Heart right ventricle (tissue), 16 donors: ENCODE measurements at regions not wholly inside any gene's neighbourhood (a gene's known extent, or its start where the extent isn't known, plus 50 kb on each side); places are given as distances from the start of the nearest gene placed in this dataset.

ENCODE experiments used
- ATAC-seq, 8 donors: fragments of 200-7000 bp; cut with Tn5 transposase; one replicate each; pipeline ENCODE4 v1.9.1; 2020; ENCODE audit warnings: mild to moderate bottlenecking in 8 of 8, moderate library complexity in 8 of 8, moderate number of reproducible peaks in 1 of 8
- DNase-seq, 2 donors: peaks; one replicate each; pipeline ENCODE4 v3.0.0-alpha.2; 2020
- H3K27ac ChIP-seq, 10 donors: fragments of 200-600 bp; sonication (generic) in 2 of 10; one replicate each; pipeline versions ENCODE4 v1.5.0 to v1.8.0; 2020 to 2022; ENCODE audit warnings: mild to moderate bottlenecking in 3 of 10
- H3K27me3 ChIP-seq, 7 donors: fragments of 200-600 bp; one replicate each; pipeline ENCODE4 v1.8.0; 2021 to 2022; ENCODE audit warnings: mild to moderate bottlenecking in 2 of 7
- H3K36me3 ChIP-seq, 9 donors: fragments of 200-600 bp; sonication (generic) in 1 of 9; one replicate each; pipeline versions ENCODE4 v1.5.0 to v1.8.0; 2020 to 2022; ENCODE audit warnings: mild to moderate bottlenecking in 2 of 9
- H3K4me1 ChIP-seq, 9 donors: fragments of 200-600 bp; sonication (generic) in 1 of 9; one replicate each; pipeline versions ENCODE4 v1.5.0 to v1.8.0; 2020 to 2022; ENCODE audit warnings: mild to moderate bottlenecking in 4 of 9
- H3K4me3 ChIP-seq, 10 donors: fragments of 200-600 bp; sonication (generic) in 2 of 10; one replicate each; pipeline versions ENCODE4 v1.5.0 to v1.8.0; 2020 to 2022; ENCODE audit warnings: mild to moderate bottlenecking in 7 of 10, moderate library complexity in 2 of 10
- H3K9me3 ChIP-seq, 11 donors: fragments of 200-600 bp in 10 of 11; sonication (generic) in 2 of 11; one replicate each; pipeline versions ENCODE4 v1.5.0 to v1.8.0; 2013 to 2022; ENCODE audit warnings: mild to moderate bottlenecking in 2 of 11, control low read depth in 1 of 11, moderate library complexity in 1 of 11
- WGBS, 2 donors: extraction: QIAGEN DNeasy Blood & Tissue Kit; methylation state at CpG; one replicate each; pipeline ENCODE4 v1.1.7; 2013; ENCODE audit warnings: inconsistent platforms in 1 of 2; 5-methylcytosine and 5-hydroxymethylcytosine counted together
- intact Hi-C, 10 donors: fragments of 100-400 bp; cut with DNase I; formaldehyde crosslinking; loops; one replicate each; pipeline versions ENCODE4 v1.11.1 to v1.14.2; 2022
- TF ChIP-seq, protein P1 (sequence below), 9 donors: fragments of 200-600 bp; sonication (generic) in 2 of 9; IDR thresholded peaks; one replicate each; pipeline versions ENCODE4 v1.5.0 to v1.8.0; 2021 to 2022; ENCODE audit warnings: antibody characterized with exemption in 9 of 9, mild to moderate bottlenecking in 5 of 9, moderate library complexity in 1 of 9
- donor health status: Arrhythmogenic right ventricular cardiomyopathy.
- donor health status: ischemic (EF 13 %, LVEDD 7.1; RV severe dilation, severe dysfunction).
- donor health status: healthy with polysubstance abuse.
- donor health status: DM: no; HTN: yes; CAD: no.
- donor health status: DM: no; HTN: no; CAD: no.
- donor health status: ischemic (EF 25% LVEDD 6.9; RV normal size, moderate dysfunction).
- donor health status: ischemic (EF 25% LVEDD 5.7; RV mildly dilated, moderate dysfunction).
- donor health status: healthy.
- donor health status: DM: yes; HTN: yes; CAD: no.
- donor health status: Ischemic cardiomyopathy.
- donor health status: ischemic (EF 35%, LVEDD 5.7; RV mildly dilated, moderate dysfunction).
- donor health status: nonischemic (EF 11% LVEDD 7.7; RV severe dilation, severe dysfunction).
- donor health status: DM: yes; HTN: yes; CAD: no.
- donor health status: PGD.
- donor health status: ischemic (EF 29% LVEDD 5.4; RV normal size, mild dysfunction).
- donor health status: nonischemic (EF 23%, LVEDD 6.1; RV moderate dilation, normal function).

DNA sequence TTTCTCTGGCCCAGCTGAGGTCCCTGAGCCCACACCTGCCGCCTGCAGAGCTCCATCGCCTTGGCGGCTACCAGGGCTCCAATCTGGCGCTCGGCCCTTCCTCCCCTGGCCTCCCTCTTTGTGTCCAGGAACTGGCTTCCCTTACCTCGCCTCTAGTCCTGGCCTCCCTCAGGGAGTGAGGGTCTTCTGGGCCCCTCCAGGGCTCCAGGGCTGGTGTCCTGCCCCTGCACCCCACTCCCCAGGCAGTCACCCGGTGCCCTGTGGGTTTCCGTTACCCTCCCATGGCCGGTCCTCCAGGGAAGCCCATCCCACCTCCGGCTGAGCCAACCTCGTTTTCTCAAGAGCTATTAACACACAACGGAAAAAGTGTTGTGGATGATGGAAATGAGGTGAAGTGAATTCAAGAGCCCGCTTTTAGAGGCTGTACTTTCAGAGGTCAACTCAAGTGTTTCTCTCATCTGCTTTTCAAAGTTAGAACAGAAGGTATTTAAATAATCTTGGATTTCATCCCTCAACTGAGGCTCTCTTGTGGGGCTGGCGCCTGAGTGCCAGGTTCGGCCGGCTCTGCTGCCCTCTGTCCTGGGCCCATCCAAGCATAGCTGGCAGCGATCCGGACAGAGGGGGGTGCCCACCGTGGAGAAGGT, 131.9 kb downstream of the ASB1 start:
- 71 to 76% methylated on average over 19 of the region's 19 CpGs for WGBS, 2 donors
- intact Hi-C loops: no loop called here
- Histone ChIP-seq H3K27me3 (peaks cover 0 to 14% (median 0%) of the 10 kb centered on the region in 7 donors), H3K36me3 (no peaks in the 10 kb centered on the region), H3K4me1 (peaks cover 0 to 4% (median 0%) of the 10 kb centered on the region in 9 donors), H3K27ac (peak overlapping the region in 2 of 10 donors; percentile 31 to 47), H3K4me3 (no peak overlapping the region), H3K9me3 (peaks cover 0 to 10% (median under 1%) of the 10 kb centered on the region in 11 donors)
- peak in 5 of 8 donors; percentile 42 to 74 (median 68) for ATAC-seq
- TF ChIP-seq, protein P1, sequence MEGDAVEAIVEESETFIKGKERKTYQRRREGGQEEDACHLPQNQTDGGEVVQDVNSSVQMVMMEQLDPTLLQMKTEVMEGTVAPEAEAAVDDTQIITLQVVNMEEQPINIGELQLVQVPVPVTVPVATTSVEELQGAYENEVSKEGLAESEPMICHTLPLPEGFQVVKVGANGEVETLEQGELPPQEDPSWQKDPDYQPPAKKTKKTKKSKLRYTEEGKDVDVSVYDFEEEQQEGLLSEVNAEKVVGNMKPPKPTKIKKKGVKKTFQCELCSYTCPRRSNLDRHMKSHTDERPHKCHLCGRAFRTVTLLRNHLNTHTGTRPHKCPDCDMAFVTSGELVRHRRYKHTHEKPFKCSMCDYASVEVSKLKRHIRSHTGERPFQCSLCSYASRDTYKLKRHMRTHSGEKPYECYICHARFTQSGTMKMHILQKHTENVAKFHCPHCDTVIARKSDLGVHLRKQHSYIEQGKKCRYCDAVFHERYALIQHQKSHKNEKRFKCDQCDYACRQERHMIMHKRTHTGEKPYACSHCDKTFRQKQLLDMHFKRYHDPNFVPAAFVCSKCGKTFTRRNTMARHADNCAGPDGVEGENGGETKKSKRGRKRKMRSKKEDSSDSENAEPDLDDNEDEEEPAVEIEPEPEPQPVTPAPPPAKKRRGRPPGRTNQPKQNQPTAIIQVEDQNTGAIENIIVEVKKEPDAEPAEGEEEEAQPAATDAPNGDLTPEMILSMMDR (IDR thresholded peaks at IDR 0.05): no peak
- no peak for DNase-seq

DNA sequence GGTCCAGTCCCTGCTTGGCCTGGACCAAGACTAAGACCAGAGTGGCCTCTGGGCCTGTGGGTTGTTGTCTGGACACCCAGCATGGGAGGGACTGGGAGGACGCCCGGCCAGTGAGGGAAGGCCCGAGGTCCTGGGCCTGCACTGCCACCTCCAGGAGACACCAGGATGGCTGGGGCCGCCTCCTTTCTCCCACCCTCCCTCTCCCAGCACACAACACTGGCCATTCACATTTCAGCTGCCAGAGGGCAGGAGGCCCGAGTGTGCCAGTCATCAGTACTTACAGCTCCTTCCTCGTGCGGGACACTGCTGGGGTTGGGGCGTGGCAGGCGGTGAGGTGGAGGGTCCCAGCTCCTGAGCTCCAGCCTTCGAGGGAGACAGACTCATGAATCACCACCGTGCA, 133.5 kb downstream of the ASB1 start:
- peak in 2 of 8 donors; percentile 9 to 25 for ATAC-seq
- 68 to 75% methylated on average over 11 of the region's 11 CpGs for WGBS, 2 donors
- no peak for DNase-seq

GRCh38 chr2:238561230-238561629, 134.5 kb downstream of the ASB1 start:
- TF ChIP-seq, protein P1 (IDR thresholded peaks at IDR 0.05): no peak
- H3K4me1 ChIP-seq: peaks cover 0 to 4% (median 0%) of the 10 kb centered on the region in 9 donors
- DNase-seq: no peak
- WGBS, 2 donors: 82 to 85% methylated on average over 6 of the region's 6 CpGs
- peaks cover 0 to 16% (median 2%) of the 10 kb centered on the region in 7 donors for H3K27me3 ChIP-seq
- H3K9me3 ChIP-seq: no peaks in the 10 kb centered on the region
- no peaks in the 10 kb centered on the region for H3K36me3 ChIP-seq
- H3K27ac ChIP-seq: no peak overlapping the region
- no peak overlapping the region for H3K4me3 ChIP-seq
- intact Hi-C loops: no loop called here
- ATAC-seq: no peak

More for the DNA sequence above, 133.5 kb downstream of the ASB1 start:
- Histone ChIP-seq H3K4me3 (no peak overlapping the region), H3K9me3 (no peaks in the 10 kb centered on the region), H3K36me3 (no peaks in the 10 kb centered on the region), H3K27me3 (peaks cover 0 to 16% (median 2%) of the 10 kb centered on the region in 7 donors), H3K4me1 (peaks cover 0 to 4% (median 0%) of the 10 kb centered on the region in 9 donors), H3K27ac (no peak overlapping the region)
- intact Hi-C loops: no loop called here
- TF ChIP-seq, protein P1 (IDR thresholded peaks at IDR 0.05): no peak

GRCh38 chr2:238562446-238562845, 135.7 kb downstream of the ASB1 start:
- 72 to 79% methylated on average over 8 of the region's 8 CpGs for WGBS, 2 donors
- TF ChIP-seq, protein P1 (IDR thresholded peaks at IDR 0.05): no peak
- H3K4me1 ChIP-seq: peaks cover 0 to 4% (median 0%) of the 10 kb centered on the region in 9 donors

More at GRCh38 chr2:238562446-238562845, 135.7 kb downstream of the ASB1 start:
- no peak for ATAC-seq
- Histone ChIP-seq H3K4me3 (no peak overlapping the region), H3K27ac (no peak overlapping the region), H3K9me3 (no peaks in the 10 kb centered on the region), H3K27me3 (peaks cover 0 to 25% (median 2%) of the 10 kb centered on the region in 7 donors), H3K36me3 (no peaks in the 10 kb centered on the region)
- intact Hi-C loops: no loop called here
- no peak for DNase-seq
